ENCODE measurements at regions not wholly inside any gene's neighbourhood (a gene's known extent, or its start where the extent isn't known, plus 50 kb on each side); places are given as distances from the start of the nearest gene placed in this dataset.
"Not testable (repeated sequence)": the region's sequence is repeated elsewhere in the genome, so short reads cannot be mapped to it uniquely, and the experiment has no call there.

GRCh38 chr15:95134431-95135110 is 903.2 kb downstream of the MCTP2 start:
- H3K9ac ChIP-seq (ENCODE audit: low read depth, low read length) = no peak overlapping the region
- no peak overlapping the region for H3K4me3 ChIP-seq (ENCODE audit: low read length)
- no peaks in the 10 kb centered on the region for H3K36me3 ChIP-seq (ENCODE audit: insufficient read depth, low read depth, low read length)
- no peaks in the 10 kb centered on the region for H3K4me1 ChIP-seq (ENCODE audit: insufficient read depth, low read length)
- no peaks in the 10 kb centered on the region for H3K9me3 ChIP-seq (ENCODE audit: insufficient read depth, low read depth, low read length)
- H3K27me3 ChIP-seq (ENCODE audit: insufficient read depth, low read length) = no peaks in the 10 kb centered on the region
- no peak overlapping the region for H3K27ac ChIP-seq (ENCODE audit: low read length)

- Histone ChIP-seq H3K36me3 (ENCODE audit: insufficient read depth, low read depth, low read length) (no peaks in the 10 kb centered on the region), H3K9me3 (ENCODE audit: insufficient read depth, low read depth, low read length) (no peaks in the 10 kb centered on the region), H3K9ac (ENCODE audit: low read depth, low read length) (no peak overlapping the region), H3K27ac (ENCODE audit: low read length) (no peak overlapping the region), H3K4me1 (ENCODE audit: insufficient read depth, low read length) (no peaks in the 10 kb centered on the region), H3K4me3 (ENCODE audit: low read length) (no peak overlapping the region), H3K27me3 (ENCODE audit: insufficient read depth, low read length) (no peaks in the 10 kb centered on the region)
These were observed 907.4 kb downstream of the MCTP2 start for GRCh38 chr15:95138604-95139270.

- no peaks in the 10 kb centered on the region for H3K36me3 ChIP-seq (ENCODE audit: insufficient read depth, low read depth, low read length)
- H3K27me3 ChIP-seq (ENCODE audit: insufficient read depth, low read length) = no peaks in the 10 kb centered on the region
- no peak overlapping the region for H3K9ac ChIP-seq (ENCODE audit: low read depth, low read length)
- H3K4me1 ChIP-seq (ENCODE audit: insufficient read depth, low read length) = no peaks in the 10 kb centered on the region
- no peak overlapping the region for H3K4me3 ChIP-seq (ENCODE audit: low read length)
- H3K9me3 ChIP-seq (ENCODE audit: insufficient read depth, low read depth, low read length) = no peaks in the 10 kb centered on the region
- no peak overlapping the region for H3K27ac ChIP-seq (ENCODE audit: low read length)
These were observed 910.1 kb downstream of the MCTP2 start for GRCh38 chr15:95141486-95141885.

- Histone ChIP-seq H3K27me3 (ENCODE audit: insufficient read depth, low read length) (no peaks in the 10 kb centered on the region), H3K27ac (ENCODE audit: low read length) (no peak overlapping the region), H3K4me1 (ENCODE audit: insufficient read depth, low read length) (no peaks in the 10 kb centered on the region), H3K9ac (ENCODE audit: low read depth, low read length) (no peak overlapping the region), H3K36me3 (ENCODE audit: insufficient read depth, low read depth, low read length) (no peaks in the 10 kb centered on the region), H3K4me3 (ENCODE audit: low read length) (no peak overlapping the region), H3K9me3 (ENCODE audit: insufficient read depth, low read depth, low read length) (no peaks in the 10 kb centered on the region)
These were observed 911.2 kb downstream of the MCTP2 start for GRCh38 chr15:95142531-95142930.

GRCh38 chr15:95146481-95146880 is 915.1 kb downstream of the MCTP2 start:
- no peak overlapping the region for H3K27ac ChIP-seq (ENCODE audit: low read length)
- no peak overlapping the region for H3K4me3 ChIP-seq (ENCODE audit: low read length)
- no peaks in the 10 kb centered on the region for H3K4me1 ChIP-seq (ENCODE audit: insufficient read depth, low read length)
- no peak overlapping the region for H3K9ac ChIP-seq (ENCODE audit: low read depth, low read length)
- no peaks in the 10 kb centered on the region for H3K36me3 ChIP-seq (ENCODE audit: insufficient read depth, low read depth, low read length)
- H3K27me3 ChIP-seq (ENCODE audit: insufficient read depth, low read length) = no peaks in the 10 kb centered on the region
- H3K9me3 ChIP-seq (ENCODE audit: insufficient read depth, low read depth, low read length) = no peaks in the 10 kb centered on the region

- H3K9ac ChIP-seq (ENCODE audit: low read depth, low read length) = no peak overlapping the region
- H3K4me3 ChIP-seq (ENCODE audit: low read length) = no peak overlapping the region
- no peaks in the 10 kb centered on the region for H3K4me1 ChIP-seq (ENCODE audit: insufficient read depth, low read length)
These were observed 916.8 kb downstream of the MCTP2 start for GRCh38 chr15:95148183-95148582.

GRCh38 chr15:95149036-95149435 is 917.7 kb downstream of the MCTP2 start:
- H3K9ac ChIP-seq (ENCODE audit: low read depth, low read length) = no peak overlapping the region
- no peaks in the 10 kb centered on the region for H3K27me3 ChIP-seq (ENCODE audit: insufficient read depth, low read length)
- no peaks in the 10 kb centered on the region for H3K36me3 ChIP-seq (ENCODE audit: insufficient read depth, low read depth, low read length)
- H3K4me3 ChIP-seq (ENCODE audit: low read length) = no peak overlapping the region
- H3K9me3 ChIP-seq (ENCODE audit: insufficient read depth, low read depth, low read length) = peaks cover 4% of the 10 kb centered on the region; the same call in 1 of the 2 replicates
- no peak overlapping the region for H3K27ac ChIP-seq (ENCODE audit: low read length)
- no peaks in the 10 kb centered on the region for H3K4me1 ChIP-seq (ENCODE audit: insufficient read depth, low read length)

More at GRCh38 chr15:95148183-95148582, 916.8 kb downstream of the MCTP2 start:
- H3K27ac ChIP-seq (ENCODE audit: low read length) = no peak overlapping the region
- H3K36me3 ChIP-seq (ENCODE audit: insufficient read depth, low read depth, low read length) = no peaks in the 10 kb centered on the region
- H3K27me3 ChIP-seq (ENCODE audit: insufficient read depth, low read length) = no peaks in the 10 kb centered on the region
- H3K9me3 ChIP-seq (ENCODE audit: insufficient read depth, low read depth, low read length) = no peaks in the 10 kb centered on the region

GRCh38 chr15:95149771-95150170 is 918.4 kb downstream of the MCTP2 start:
- Histone ChIP-seq H3K4me1 (ENCODE audit: insufficient read depth, low read length) (no peaks in the 10 kb centered on the region), H3K9me3 (ENCODE audit: insufficient read depth, low read depth, low read length) (peaks cover 4% of the 10 kb centered on the region; the same call in 1 of the 2 replicates), H3K36me3 (ENCODE audit: insufficient read depth, low read depth, low read length) (no peaks in the 10 kb centered on the region), H3K27me3 (ENCODE audit: insufficient read depth, low read length) (no peaks in the 10 kb centered on the region), H3K4me3 (ENCODE audit: low read length) (no peak overlapping the region), H3K9ac (ENCODE audit: low read depth, low read length) (no peak overlapping the region), H3K27ac (ENCODE audit: low read length) (no peak overlapping the region)

- H3K4me3 ChIP-seq (ENCODE audit: low read length) = no peak overlapping the region
- no peak overlapping the region for H3K27ac ChIP-seq (ENCODE audit: low read length)
- H3K4me1 ChIP-seq (ENCODE audit: insufficient read depth, low read length) = no peaks in the 10 kb centered on the region
- no peak overlapping the region for H3K9ac ChIP-seq (ENCODE audit: low read depth, low read length)
- peaks cover 4% of the 10 kb centered on the region; the same call in 1 of the 2 replicates for H3K9me3 ChIP-seq (ENCODE audit: insufficient read depth, low read depth, low read length)
- no peaks in the 10 kb centered on the region for H3K36me3 ChIP-seq (ENCODE audit: insufficient read depth, low read depth, low read length)
- no peaks in the 10 kb centered on the region for H3K27me3 ChIP-seq (ENCODE audit: insufficient read depth, low read length)
These were observed 919.1 kb downstream of the MCTP2 start for GRCh38 chr15:95150466-95150865.

GRCh38 chr15:95152741-95153140 is 921.4 kb downstream of the MCTP2 start:
- H3K4me3 ChIP-seq (ENCODE audit: low read length) = no peak overlapping the region
- no peak overlapping the region for H3K27ac ChIP-seq (ENCODE audit: low read length)
- no peak overlapping the region for H3K9ac ChIP-seq (ENCODE audit: low read depth, low read length)
- H3K9me3 ChIP-seq (ENCODE audit: insufficient read depth, low read depth, low read length) = peaks cover 4% of the 10 kb centered on the region; the same call in 1 of the 2 replicates
- no peaks in the 10 kb centered on the region for H3K36me3 ChIP-seq (ENCODE audit: insufficient read depth, low read depth, low read length)
- H3K4me1 ChIP-seq (ENCODE audit: insufficient read depth, low read length) = no peaks in the 10 kb centered on the region
- H3K27me3 ChIP-seq (ENCODE audit: insufficient read depth, low read length) = no peaks in the 10 kb centered on the region

- not testable (repeated sequence) for H3K36me3 ChIP-seq (ENCODE audit: insufficient read depth, low read depth, low read length); H3K27ac ChIP-seq (ENCODE audit: low read length); H3K4me3 ChIP-seq (ENCODE audit: low read length); H3K4me1 ChIP-seq (ENCODE audit: insufficient read depth, low read length); H3K9ac ChIP-seq (ENCODE audit: low read depth, low read length); H3K27me3 ChIP-seq (ENCODE audit: insufficient read depth, low read length); H3K9me3 ChIP-seq (ENCODE audit: insufficient read depth, low read depth, low read length)
These were observed 921.8 kb downstream of the MCTP2 start for GRCh38 chr15:95153201-95153600.

GRCh38 chr15:95160316-95160715 is 929.0 kb downstream of the MCTP2 start:
- no peak overlapping the region for H3K4me3 ChIP-seq (ENCODE audit: low read length)
- no peak overlapping the region for H3K27ac ChIP-seq (ENCODE audit: low read length)
- no peaks in the 10 kb centered on the region for H3K36me3 ChIP-seq (ENCODE audit: insufficient read depth, low read depth, low read length)
- no peak overlapping the region for H3K9ac ChIP-seq (ENCODE audit: low read depth, low read length)
- no peaks in the 10 kb centered on the region for H3K27me3 ChIP-seq (ENCODE audit: insufficient read depth, low read length)
- no peaks in the 10 kb centered on the region; the same call in 1 of the 2 replicates for H3K9me3 ChIP-seq (ENCODE audit: insufficient read depth, low read depth, low read length)
- H3K4me1 ChIP-seq (ENCODE audit: insufficient read depth, low read length) = no peaks in the 10 kb centered on the region

All from iPS-20b (cell line).